ENCODE measurements at regions not wholly inside any gene's neighbourhood (a gene's known extent, or its start where the extent isn't known, plus 50 kb on each side); places are given as distances from the start of the nearest gene placed in this dataset.

DNA sequence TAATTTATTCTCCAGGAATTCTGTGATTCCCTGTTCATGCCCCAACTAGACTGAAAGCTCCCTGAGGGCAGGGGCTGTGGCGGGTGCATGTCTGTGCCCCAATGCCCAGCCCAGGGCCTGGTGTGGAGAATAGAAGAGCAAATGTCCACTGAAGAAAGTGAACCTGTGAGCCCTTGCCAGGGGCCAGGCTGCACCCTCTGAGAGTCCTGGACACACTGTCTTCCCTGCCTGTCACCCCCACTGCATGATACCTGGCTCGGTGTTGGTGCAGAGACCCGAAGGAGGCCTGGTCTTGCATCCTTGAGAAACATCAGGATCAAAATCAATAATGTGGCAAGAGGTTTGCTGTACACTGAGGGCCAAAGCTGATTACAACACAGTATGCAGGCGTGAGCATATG, 69.8 kb upstream of the RUNX3 start:
- TF ChIP-seq, protein P1, sequence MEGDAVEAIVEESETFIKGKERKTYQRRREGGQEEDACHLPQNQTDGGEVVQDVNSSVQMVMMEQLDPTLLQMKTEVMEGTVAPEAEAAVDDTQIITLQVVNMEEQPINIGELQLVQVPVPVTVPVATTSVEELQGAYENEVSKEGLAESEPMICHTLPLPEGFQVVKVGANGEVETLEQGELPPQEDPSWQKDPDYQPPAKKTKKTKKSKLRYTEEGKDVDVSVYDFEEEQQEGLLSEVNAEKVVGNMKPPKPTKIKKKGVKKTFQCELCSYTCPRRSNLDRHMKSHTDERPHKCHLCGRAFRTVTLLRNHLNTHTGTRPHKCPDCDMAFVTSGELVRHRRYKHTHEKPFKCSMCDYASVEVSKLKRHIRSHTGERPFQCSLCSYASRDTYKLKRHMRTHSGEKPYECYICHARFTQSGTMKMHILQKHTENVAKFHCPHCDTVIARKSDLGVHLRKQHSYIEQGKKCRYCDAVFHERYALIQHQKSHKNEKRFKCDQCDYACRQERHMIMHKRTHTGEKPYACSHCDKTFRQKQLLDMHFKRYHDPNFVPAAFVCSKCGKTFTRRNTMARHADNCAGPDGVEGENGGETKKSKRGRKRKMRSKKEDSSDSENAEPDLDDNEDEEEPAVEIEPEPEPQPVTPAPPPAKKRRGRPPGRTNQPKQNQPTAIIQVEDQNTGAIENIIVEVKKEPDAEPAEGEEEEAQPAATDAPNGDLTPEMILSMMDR (IDR thresholded peaks at IDR 0.05; ENCODE audit: low read depth, low read length) = no peak
- TF ChIP-seq POLR2A (IDR thresholded peaks at IDR 0.05; ENCODE audit: extremely low read depth, insufficient read length) = no peak
- TF ChIP-seq, protein P2, sequence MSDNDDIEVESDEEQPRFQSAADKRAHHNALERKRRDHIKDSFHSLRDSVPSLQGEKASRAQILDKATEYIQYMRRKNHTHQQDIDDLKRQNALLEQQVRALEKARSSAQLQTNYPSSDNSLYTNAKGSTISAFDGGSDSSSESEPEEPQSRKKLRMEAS (IDR thresholded peaks at IDR 0.05; ENCODE audit: low read depth, low read length) = no peak

Measured in NB4 (cell line).